B cell (primary cell): ENCODE measurements at regions not wholly inside any gene's neighbourhood (a gene's known extent, or its start where the extent isn't known, plus 50 kb on each side); places are given as distances from the start of the nearest gene placed in this dataset.

ENCODE experiments used
- ATAC-seq: fragments of 200-7000 bp; cut with Tn5 transposase; one replicate; pipeline ENCODE4 v1.10.0; 2021; ENCODE audit warnings: low read depth, mild to moderate bottlenecking, moderate number of reproducible peaks, moderate library complexity
- CTCF ChIA-PET: fragments of 350-600 bp; sonication (Branson Sonifier 250); formaldehyde crosslinking; loops from one replicate; lab custom pipeline; 2021; ENCODE audit warnings: antibody characterized with exemption, inconsistent platforms; lab: Charles Lee
- POLR2A ChIA-PET: fragments of 350-600 bp; sonication (Branson Sonifier 250); formaldehyde crosslinking; loops from one replicate; lab custom pipeline; 2021; ENCODE audit warnings: antibody characterized with exemption; lab: Charles Lee
- DNase-seq: peaks from one replicate; pipeline ENCODE4 v3.0.0; 2013
- H2AFZ ChIP-seq: 2 replicates; pipeline ENCODE4 v1.6.1; 2012; ENCODE audit warnings: mild to moderate bottlenecking, low read depth, low read length; ENCODE audit not compliant: insufficient read depth, poor library complexity, severe bottlenecking
- H3K27ac ChIP-seq, 2 donors: 1 replicate in 1 of 2; 2 replicates in 1 of 2; pipeline ENCODE4 v1.5.1; 2012 to 2013; ENCODE audit warnings: low read length in 2 of 2, mild to moderate bottlenecking in 2 of 2, moderate library complexity in 1 of 2
- H3K27me3 ChIP-seq, 4 experiments: fragments of 200-600 bp in 1 of 4; sonication (generic) in 1 of 4; replicated peaks in 1 of 4; 1 replicate in 2 of 4; 2 replicates in 2 of 4; pipeline versions ENCODE4 v1.6.1 to v1.7.0; 2013 to 2016; ENCODE audit warnings: low read length in 3 of 4, mild to moderate bottlenecking in 2 of 4, mixed read lengths in 1 of 4, moderate library complexity in 1 of 4; ENCODE audit not compliant: insufficient read depth in 4 of 4, control insufficient read depth in 3 of 4; ENCODE audit errors: control extremely low read depth in 1 of 4
- H3K36me3 ChIP-seq, 2 experiments: replicated peaks in 1 of 2; 1 replicate in 1 of 2; 2 replicates in 1 of 2; pipeline versions ENCODE4 v1.6.1 to v1.7.1; 2013; ENCODE audit warnings: low read length in 1 of 2; ENCODE audit not compliant: insufficient read depth in 2 of 2, control insufficient read depth in 1 of 2; ENCODE audit errors: control extremely low read depth in 1 of 2, extremely low read depth in 1 of 2
- H3K4me1 ChIP-seq, 2 donors: fragments of 200-600 bp in 1 of 2; sonication (generic) in 1 of 2; 1 replicate in 1 of 2; 2 replicates in 1 of 2; pipeline versions ENCODE4 v1.5.1 to v1.6.1; 2013 to 2017; ENCODE audit warnings: low read length in 2 of 2; ENCODE audit not compliant: control insufficient read depth in 2 of 2, insufficient read depth in 2 of 2
- H3K4me2 ChIP-seq: replicated peaks from 2 replicates; pipeline ENCODE3; 2012; ENCODE audit warnings: mild to moderate bottlenecking, low read depth, low read length; ENCODE audit not compliant: poor library complexity, severe bottlenecking
- H3K4me3 ChIP-seq, 5 experiments: fragments of 200-600 bp in 1 of 5; sonication (generic) in 1 of 5; 1 replicate in 3 of 5; 2 replicates in 2 of 5; pipeline versions ENCODE4 v1.5.1 to v1.7.0; 2011 to 2016; ENCODE audit warnings: low read length in 4 of 5, mild to moderate bottlenecking in 4 of 5, low read depth in 2 of 5, control low read depth in 1 of 5, moderate library complexity in 1 of 5; ENCODE audit not compliant: insufficient read depth in 1 of 5; ENCODE audit errors: control extremely low read depth in 1 of 5, extremely low read depth in 1 of 5
- H3K79me2 ChIP-seq: fragments of 200-600 bp; sonication (generic); one replicate; pipeline ENCODE4 v1.6.0; 2016; ENCODE audit warnings: low read length; ENCODE audit not compliant: control insufficient read depth, insufficient read depth
- H3K9ac ChIP-seq: fragments of 200-600 bp; sonication (generic); 2 replicates; pipeline ENCODE4 v1.6.1; 2017; ENCODE audit warnings: mild to moderate bottlenecking, low read length, moderate library complexity
- H3K9me3 ChIP-seq, 3 donors: one replicate each; pipeline versions ENCODE4 v1.6.1 to v1.7.1; 2013; ENCODE audit warnings: low read length in 2 of 3; ENCODE audit not compliant: control insufficient read depth in 2 of 3, insufficient read depth in 1 of 3; ENCODE audit errors: control extremely low read depth in 1 of 3
- H4K20me1 ChIP-seq: 2 replicates; pipeline ENCODE4 v1.6.0; 2012; ENCODE audit warnings: mild to moderate bottlenecking, low read length; ENCODE audit not compliant: insufficient read depth, control insufficient read depth, poor library complexity, severe bottlenecking
- H3K27ac Mint-ChIP-seq: one replicate; pipeline ENCODE4 v1.8.0; 2021; ENCODE audit warnings: mixed read lengths
- H3K27me3 Mint-ChIP-seq: one replicate; pipeline ENCODE4 v1.8.0; 2021; ENCODE audit warnings: mixed read lengths
- H3K4me1 Mint-ChIP-seq: one replicate; pipeline ENCODE4 v1.8.0; 2021; ENCODE audit warnings: mixed read lengths
- H3K4me3 Mint-ChIP-seq: one replicate; pipeline ENCODE4 v1.8.0; 2021; ENCODE audit warnings: mixed read lengths
- H3K9me3 Mint-ChIP-seq: one replicate; pipeline ENCODE4 v1.8.0; 2022; ENCODE audit warnings: mixed read lengths; ENCODE audit not compliant: insufficient read depth
- CTCF ChIP-seq: fragments of 200-600 bp; IDR thresholded peaks from one replicate; pipeline ENCODE4 v1.8.0; 2022; ENCODE audit warnings: antibody characterized with exemption, mild to moderate bottlenecking
- EZH2 ChIP-seq: IDR thresholded peaks from 2 replicates; pipeline ENCODE4 v1.6.1; 2012; ENCODE audit warnings: borderline replicate concordance, low read depth, mild to moderate bottlenecking, moderate library complexity, low read length; ENCODE audit not compliant: insufficient read depth, poor library complexity, severe bottlenecking
- WGBS: methylation state at CpG from one replicate; pipeline ENCODE4 v1.1.5; 2013; ENCODE audit warnings: missing lambda C conversion rate; ENCODE audit not compliant: insufficient coverage; 5-methylcytosine and 5-hydroxymethylcytosine counted together
- intact Hi-C: fragments of 100-400 bp; cut with micrococcal nuclease; formaldehyde crosslinking; loops from one replicate; pipeline ENCODE4 v1.10.0; 2022

- Histone ChIP-seq H3K79me2 (no peaks in the 10 kb centered on the region), H3K9me3 (no peaks in the 10 kb centered on the region), H3K4me3 (no peak overlapping the region), H3K27ac (no peak overlapping the region), H2AFZ (no peak overlapping the region), H3K4me2 (no peak overlapping the region), H3K27me3 (peaks cover 0 to 3% (median 0%) of the 10 kb centered on the region in 4 experiments), H3K36me3 (no peaks in the 10 kb centered on the region), H3K9ac (no peak overlapping the region), H3K4me1 (no peaks in the 10 kb centered on the region), H4K20me1 (no peaks in the 10 kb centered on the region)
- TF ChIP-seq EZH2: no peak
- no peak for TF ChIP-seq CTCF
- no peak overlapping the region for H3K27ac Mint-ChIP-seq
- ChIA-PET CTCF (no interaction called here), POLR2A (no interaction called here)
- intact Hi-C loops: no loop called here
- H3K9me3 Mint-ChIP-seq: no peaks in the 10 kb centered on the region
- no peak for DNase-seq
- ATAC-seq: no peak
- H3K27me3 Mint-ChIP-seq: peaks cover 4% of the 10 kb centered on the region
- H3K4me1 Mint-ChIP-seq: no peaks in the 10 kb centered on the region
- H3K4me3 Mint-ChIP-seq: no peak overlapping the region
- no CpG with 5 or more reads among the region's 3 CpGs for WGBS
These were observed 330.1 kb upstream of the MARCKS start for GRCh38 chr6:113526995-113527394.

- H3K27me3 Mint-ChIP-seq: peaks cover 4% of the 10 kb centered on the region
- H3K27me3 ChIP-seq: peaks cover 0 to 3% (median 0%) of the 10 kb centered on the region in 4 experiments
- no peak overlapping the region for H3K4me3 ChIP-seq
- ATAC-seq (no peak), DNase-seq (no peak)
- no CpG with 5 or more reads among the region's 3 CpGs for WGBS
- no peak overlapping the region for H2AFZ ChIP-seq
- H3K79me2 ChIP-seq: no peaks in the 10 kb centered on the region
- H4K20me1 ChIP-seq: no peaks in the 10 kb centered on the region
- H3K27ac ChIP-seq: no peak overlapping the region
- no peak overlapping the region for H3K4me2 ChIP-seq
- ChIA-PET POLR2A (no interaction called here), CTCF (no interaction called here)
- H3K9ac ChIP-seq: no peak overlapping the region
- H3K4me3 Mint-ChIP-seq: no peak overlapping the region
- H3K4me1 Mint-ChIP-seq: no peaks in the 10 kb centered on the region
- intact Hi-C loops: no loop called here
- H3K27ac Mint-ChIP-seq: no peak overlapping the region
- H3K36me3 ChIP-seq: no peaks in the 10 kb centered on the region
- TF ChIP-seq EZH2: no peak
- TF ChIP-seq CTCF: no peak
- no peaks in the 10 kb centered on the region for H3K9me3 ChIP-seq
- H3K4me1 ChIP-seq: no peaks in the 10 kb centered on the region
- H3K9me3 Mint-ChIP-seq: no peaks in the 10 kb centered on the region
These were observed 329.0 kb upstream of the MARCKS start for GRCh38 chr6:113528111-113528510.
